K562 (cell line): ENCODE measurements at regions not wholly inside any gene's neighbourhood (a gene's known extent, or its start where the extent isn't known, plus 50 kb on each side); places are given as distances from the start of the nearest gene placed in this dataset.
A peak's percentile ranks its signal among the peaks of the same experiment; 100 is the strongest.

Source experiments
- ATF7 ChIP-seq: fragments of 450-650 bp; IDR thresholded peaks from 2 replicates; pipeline ENCODE4 v1.7.1; 2014; ENCODE audit warnings: mild to moderate bottlenecking, moderate library complexity
- CCNT2 ChIP-seq: IDR thresholded peaks from 2 replicates; pipeline ENCODE4 v1.6.1; 2011; ENCODE audit warnings: borderline replicate concordance, low read depth, mild to moderate bottlenecking, moderate library complexity, mixed read lengths, low read length; ENCODE audit not compliant: insufficient read length; ENCODE audit errors: extremely low read depth
- CREM ChIP-seq: IDR thresholded peaks from 2 replicates; pipeline ENCODE4 v1.6.1; 2014; ENCODE audit warnings: antibody characterized with exemption, low read depth
- EGR1 ChIP-seq: fragments of 450-650 bp; conservative IDR thresholded peaks from 2 replicates; pipeline ENCODE4 v1.6.1; 2017; ENCODE audit warnings: mild to moderate bottlenecking
- FOXJ2 ChIP-seq: fragments of 200-800 bp; sonication (Bioruptor generic); IDR thresholded peaks from 2 replicates; pipeline ENCODE4 v1.6.1; 2016; ENCODE audit warnings: missing genetic modification characterization, missing compliant biosample characterization
- JUND ChIP-seq, 2 experiments: IDR thresholded peaks; 2 replicates in 1 of 2; 3 replicates in 1 of 2; pipeline ENCODE4 v1.6.1; 2011; ENCODE audit warnings: borderline replicate concordance in 2 of 2, low read depth in 2 of 2, low read length in 2 of 2, improper control_type of control experiment in 1 of 2, missing biosample characterization in 1 of 2, missing genetic modification characterization in 1 of 2, missing genetic modification reagents in 1 of 2
- NFE2 ChIP-seq: IDR thresholded peaks from 2 replicates; pipeline ENCODE4 v1.6.1; 2014; ENCODE audit warnings: antibody characterized with exemption, low read depth
- RBBP5 ChIP-seq: fragments of 200-600 bp; sonication (generic); IDR thresholded peaks from 2 replicates; pipeline ENCODE4 v1.6.1; 2012; ENCODE audit warnings: borderline replicate concordance, mild to moderate bottlenecking, low read length, control low read depth, inconsistent platforms; ENCODE audit not compliant: insufficient read depth, poor library complexity, severe bottlenecking
- RREB1 ChIP-seq: fragments of 250-450 bp; sonication (Bioruptor Pico); IDR thresholded peaks from 2 replicates; pipeline ENCODE4 v1.4.0; 2020
- TEAD1 ChIP-seq, 2 experiments: fragments of 450-650 bp in 1 of 2; sonication (generic) in 1 of 2; formaldehyde crosslinking; IDR thresholded peaks; 2 replicates each; pipeline versions ENCODE4 v1.4.0 to v1.8.0; 2020 to 2022; ENCODE audit warnings: mild to moderate bottlenecking in 2 of 2, missing genetic modification reagents in 1 of 2
- TEAD4 ChIP-seq, 2 experiments: sonication (generic) in 1 of 2; formaldehyde crosslinking in 1 of 2; IDR thresholded peaks; 2 replicates each; pipeline versions ENCODE4 v1.6.1 to v1.8.0; 2012 to 2022; ENCODE audit warnings: borderline replicate concordance in 1 of 2, inconsistent platforms in 1 of 2, low read length in 1 of 2, mild to moderate bottlenecking in 1 of 2, missing genetic modification reagents in 1 of 2
- VEZF1 ChIP-seq: fragments of 200-800 bp; sonication (Bioruptor generic); IDR thresholded peaks from 2 replicates; pipeline ENCODE4 v1.6.1; 2017; ENCODE audit warnings: missing genetic modification characterization, missing compliant biosample characterization
- ZBTB11 ChIP-seq, 3 experiments: fragments of 200-800 bp in 1 of 3; fragments of 250-450 bp in 1 of 3; fragments of 450-650 bp in 1 of 3; sonication (Bioruptor Pico) in 1 of 3; sonication (Bioruptor generic) in 1 of 3; formaldehyde crosslinking in 1 of 3; IDR thresholded peaks; 2 replicates each; pipeline versions ENCODE4 v1.6.1 to v1.8.0; 2016 to 2022; ENCODE audit warnings: mild to moderate bottlenecking in 2 of 3, missing genetic modification characterization in 2 of 3, missing compliant biosample characterization in 1 of 3, moderate library complexity in 1 of 3

GRCh38 chr11:119584193-119585042 lies 144.6 kb downstream of the NECTIN1 start (continued):
- peak in 2 of 3 experiments; percentile 5 to 57; a peak in 1 of 6 replicates for TF ChIP-seq ZBTB11 (CRISPR knock-in tag; IDR thresholded peaks at IDR 0.05)
- TF ChIP-seq CREM = peak; percentile 55
- TF ChIP-seq TEAD1 (CRISPR knock-in tag; IDR thresholded peaks at IDR 0.05) = peak; percentile 81 to 83
- peak; percentile 43; the same call in 1 of the 2 replicates for TF ChIP-seq ATF7
- TF ChIP-seq EGR1 = peak; percentile 58
- TF ChIP-seq TEAD4 (IDR thresholded peaks at IDR 0.05; ENCODE audit: low read length) = peak; percentile 81
- TF ChIP-seq TEAD4 (CRISPR knock-in tag; IDR thresholded peaks at IDR 0.05; ENCODE audit: borderline replicate concordance) = peak; percentile 95
- TF ChIP-seq RREB1 = 0 out of 2 replicates have a peak, but pooled peaks have one; percentile 47
- no peak for TF ChIP-seq FOXJ2 (tag)
- TF ChIP-seq CCNT2 = peak; percentile 83
- peak; percentile 42 for TF ChIP-seq RBBP5
- TF ChIP-seq VEZF1 (CRISPR knock-in tag) = peak; percentile 99
- TF ChIP-seq NFE2 = peak; percentile 72
- peak; percentile 42; the same call in 1 of the 2 replicates for TF ChIP-seq JUND (IDR thresholded peaks at IDR 0.05; ENCODE audit: borderline replicate concordance, low read depth, low read length)
- TF ChIP-seq JUND (tag; IDR thresholded peaks at IDR 0.05; ENCODE audit: borderline replicate concordance, low read depth, low read length) = peak; percentile 20; the same call in 1 of the 3 replicates
